Keratinocyte (primary cell): ENCODE measurements at regions not wholly inside any gene's neighbourhood (a gene's known extent, or its start where the extent isn't known, plus 50 kb on each side); places are given as distances from the start of the nearest gene placed in this dataset.

Source experiments
- EZH2 ChIP-seq: IDR thresholded peaks from one replicate; pipeline ENCODE4 v1.6.1; 2012; ENCODE audit warnings: inconsistent platforms, mild to moderate bottlenecking, low read length, moderate library complexity
- TF ChIP-seq, protein P1 (sequence below), 3 experiments: IDR thresholded peaks in 1 of 3; conservative IDR thresholded peaks in 1 of 3; optimal IDR thresholded peaks in 1 of 3; 2 replicates in 2 of 3; 3 replicates in 1 of 3; pipeline versions ENCODE3 to v1.5.1; 2011; ENCODE audit warnings: low read length in 3 of 3, mild to moderate bottlenecking in 3 of 3, moderate library complexity in 2 of 3, control low read depth in 1 of 3, inconsistent platforms in 1 of 3; ENCODE audit not compliant: insufficient read depth in 2 of 3; ENCODE audit errors: extremely low read depth in 1 of 3

GRCh38 chr2:237222178-237222577 lies 136.5 kb downstream of the COPS8 start:
- TF ChIP-seq, protein P1, sequence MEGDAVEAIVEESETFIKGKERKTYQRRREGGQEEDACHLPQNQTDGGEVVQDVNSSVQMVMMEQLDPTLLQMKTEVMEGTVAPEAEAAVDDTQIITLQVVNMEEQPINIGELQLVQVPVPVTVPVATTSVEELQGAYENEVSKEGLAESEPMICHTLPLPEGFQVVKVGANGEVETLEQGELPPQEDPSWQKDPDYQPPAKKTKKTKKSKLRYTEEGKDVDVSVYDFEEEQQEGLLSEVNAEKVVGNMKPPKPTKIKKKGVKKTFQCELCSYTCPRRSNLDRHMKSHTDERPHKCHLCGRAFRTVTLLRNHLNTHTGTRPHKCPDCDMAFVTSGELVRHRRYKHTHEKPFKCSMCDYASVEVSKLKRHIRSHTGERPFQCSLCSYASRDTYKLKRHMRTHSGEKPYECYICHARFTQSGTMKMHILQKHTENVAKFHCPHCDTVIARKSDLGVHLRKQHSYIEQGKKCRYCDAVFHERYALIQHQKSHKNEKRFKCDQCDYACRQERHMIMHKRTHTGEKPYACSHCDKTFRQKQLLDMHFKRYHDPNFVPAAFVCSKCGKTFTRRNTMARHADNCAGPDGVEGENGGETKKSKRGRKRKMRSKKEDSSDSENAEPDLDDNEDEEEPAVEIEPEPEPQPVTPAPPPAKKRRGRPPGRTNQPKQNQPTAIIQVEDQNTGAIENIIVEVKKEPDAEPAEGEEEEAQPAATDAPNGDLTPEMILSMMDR (optimal IDR thresholded peaks at IDR 0.05 in 1 of 3, IDR thresholded peaks at IDR 0.05 in 1 of 3, conservative IDR thresholded peaks at IDR 0.05 in 1 of 3; ENCODE audit: extremely low read depth in 1 of 3, insufficient read depth in 2 of 3, low read length in 3 of 3): no peak
- no peak for TF ChIP-seq EZH2
